ENCODE measurements at regions not wholly inside any gene's neighbourhood (a gene's known extent, or its start where the extent isn't known, plus 50 kb on each side); places are given as distances from the start of the nearest gene placed in this dataset.

- Histone ChIP-seq H3K27me3 (no peaks in the 10 kb centered on the region), H3K36me3 (replicated peaks in 1 of 2) (no peaks in the 10 kb centered on the region), H3K4me1 (replicated peaks in 1 of 2) (no peaks in the 10 kb centered on the region), H3K9me3 (replicated peaks in 1 of 3) (peaks cover 0 to 3% (median 2%) of the 10 kb centered on the region in 3 donors), H3K27ac (no peak overlapping the region), H3K4me3 (no peak overlapping the region)
- no peak for TF ChIP-seq POLR2A (IDR thresholded peaks at IDR 0.05)
- TF ChIP-seq, protein P1, sequence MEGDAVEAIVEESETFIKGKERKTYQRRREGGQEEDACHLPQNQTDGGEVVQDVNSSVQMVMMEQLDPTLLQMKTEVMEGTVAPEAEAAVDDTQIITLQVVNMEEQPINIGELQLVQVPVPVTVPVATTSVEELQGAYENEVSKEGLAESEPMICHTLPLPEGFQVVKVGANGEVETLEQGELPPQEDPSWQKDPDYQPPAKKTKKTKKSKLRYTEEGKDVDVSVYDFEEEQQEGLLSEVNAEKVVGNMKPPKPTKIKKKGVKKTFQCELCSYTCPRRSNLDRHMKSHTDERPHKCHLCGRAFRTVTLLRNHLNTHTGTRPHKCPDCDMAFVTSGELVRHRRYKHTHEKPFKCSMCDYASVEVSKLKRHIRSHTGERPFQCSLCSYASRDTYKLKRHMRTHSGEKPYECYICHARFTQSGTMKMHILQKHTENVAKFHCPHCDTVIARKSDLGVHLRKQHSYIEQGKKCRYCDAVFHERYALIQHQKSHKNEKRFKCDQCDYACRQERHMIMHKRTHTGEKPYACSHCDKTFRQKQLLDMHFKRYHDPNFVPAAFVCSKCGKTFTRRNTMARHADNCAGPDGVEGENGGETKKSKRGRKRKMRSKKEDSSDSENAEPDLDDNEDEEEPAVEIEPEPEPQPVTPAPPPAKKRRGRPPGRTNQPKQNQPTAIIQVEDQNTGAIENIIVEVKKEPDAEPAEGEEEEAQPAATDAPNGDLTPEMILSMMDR (IDR thresholded peaks at IDR 0.05), result no peak
- DNase-seq, result no peak
- WGBS, 4 donors, result 62 to 80% (median 69%) methylated on average over 12 to 15 of the region's 15 CpGs
- intact Hi-C loops (cut with DNase I), result no loop called here
Measured at GRCh38 chr2:236317938-236318396, 53.8 kb upstream of the ASB18 start.

GRCh38 chr2:236318401-236318800 lies 54.2 kb upstream of the ASB18 start:
- H3K36me3 ChIP-seq (replicated peaks in 1 of 2), result no peaks in the 10 kb centered on the region
- no peaks in the 10 kb centered on the region for H3K4me1 ChIP-seq (replicated peaks in 1 of 2)
- intact Hi-C loops (cut with DNase I), result no loop called here
- TF ChIP-seq POLR2A (IDR thresholded peaks at IDR 0.05), result no peak
- TF ChIP-seq, protein P1 (IDR thresholded peaks at IDR 0.05), result no peak
- H3K27me3 ChIP-seq, result no peaks in the 10 kb centered on the region
- H3K4me3 ChIP-seq, result no peak overlapping the region
- 72 to 89% (median 80%) methylated on average over 5 of the region's 5 CpGs for WGBS, 4 donors
- no peak overlapping the region for H3K27ac ChIP-seq
- no peak for DNase-seq
- H3K9me3 ChIP-seq (replicated peaks in 1 of 3), result no peaks in the 10 kb centered on the region

- intact Hi-C loops (cut with DNase I), result no loop called here
- Histone ChIP-seq H3K9me3 (replicated peaks in 1 of 3) (no peaks in the 10 kb centered on the region), H3K4me1 (replicated peaks in 1 of 2) (no peaks in the 10 kb centered on the region), H3K36me3 (replicated peaks in 1 of 2) (no peaks in the 10 kb centered on the region), H3K27me3 (no peaks in the 10 kb centered on the region), H3K27ac (no peak overlapping the region), H3K4me3 (no peak overlapping the region)
- TF ChIP-seq, protein P1 (IDR thresholded peaks at IDR 0.05), result no peak
- TF ChIP-seq POLR2A (IDR thresholded peaks at IDR 0.05), result no peak
- WGBS, 4 donors, result 87 to 92% (median 88%) methylated on average over 9 of the region's 9 CpGs
- no peak for DNase-seq
Measured at GRCh38 chr2:236319036-236319435, 54.8 kb upstream of the ASB18 start.

DNA sequence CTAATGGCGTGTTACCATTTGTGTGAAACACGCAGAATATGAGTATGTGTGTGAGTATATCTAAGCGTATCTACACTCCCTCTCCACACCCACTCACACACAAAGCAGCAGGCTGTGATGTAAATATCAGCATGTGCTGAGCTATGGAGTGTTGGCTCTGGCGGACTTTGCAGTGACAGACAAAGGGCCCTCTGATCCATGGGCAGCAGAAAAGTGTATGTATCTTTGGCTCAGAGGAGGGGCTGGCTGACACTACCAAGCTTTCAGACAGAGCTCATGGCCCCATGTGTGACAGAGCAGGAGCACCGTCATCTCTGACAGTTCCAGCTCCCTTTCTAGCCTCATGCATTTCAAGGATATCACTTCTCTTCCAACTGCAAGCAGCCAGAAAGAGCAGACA lies 57.2 kb upstream of the ASB18 start:
- Histone ChIP-seq H3K4me3 (no peak overlapping the region), H3K27ac (no peak overlapping the region), H3K9me3 (replicated peaks in 1 of 3) (no peaks in the 10 kb centered on the region), H3K27me3 (no peaks in the 10 kb centered on the region), H3K4me1 (replicated peaks in 1 of 2) (no peaks in the 10 kb centered on the region), H3K36me3 (replicated peaks in 1 of 2) (no peaks in the 10 kb centered on the region)
- WGBS, 4 donors, result 88 to 96% (median 91%) methylated on average over 4 to 5 of the region's 5 CpGs
- no peak for DNase-seq
- intact Hi-C loops (cut with DNase I), result no loop called here
- TF ChIP-seq, protein P1 (IDR thresholded peaks at IDR 0.05), result no peak
- TF ChIP-seq POLR2A (IDR thresholded peaks at IDR 0.05), result no peak
